Umbilical cord (tissue), 1 donor: ENCODE measurements at regions not wholly inside any gene's neighbourhood (a gene's known extent, or its start where the extent isn't known, plus 50 kb on each side); places are given as distances from the start of the nearest gene placed in this dataset.
"Not testable (repeated sequence)": the region's sequence is repeated elsewhere in the genome, so short reads cannot be mapped to it uniquely, and the experiment has no call there.

Experiments used
- DNase-seq: peaks from one replicate; pipeline ENCODE4 v3.0.0-alpha.2; 2015; ENCODE audit warnings: low spot score

DNA sequence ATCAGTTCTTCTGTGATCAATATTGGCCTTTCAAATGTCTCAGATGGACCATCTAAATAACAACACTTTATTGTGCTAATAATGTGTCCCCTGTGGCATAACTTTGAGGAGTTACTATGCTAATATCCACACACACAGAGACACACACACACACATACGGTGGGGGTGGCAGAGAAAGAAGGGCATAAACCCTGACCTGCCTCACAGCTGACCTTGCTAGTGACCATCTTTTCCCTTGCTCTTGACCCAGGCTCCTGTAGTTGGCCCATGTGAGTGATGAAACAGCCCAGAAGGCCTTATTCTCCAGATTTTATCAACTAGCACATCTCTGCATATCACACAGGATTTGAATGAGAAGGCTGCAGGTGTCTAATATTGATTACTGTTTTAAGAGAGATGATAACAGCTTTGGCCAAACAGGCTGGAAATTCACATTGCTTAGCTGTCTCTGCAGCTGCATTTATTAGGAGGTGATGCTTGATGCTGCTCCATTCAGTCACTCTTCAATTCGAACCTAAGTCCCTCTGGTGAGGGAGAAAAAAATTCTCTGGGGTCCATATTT lies 176.4 kb downstream of the ACTR3 start:
- DNase-seq, result no peak

DNA sequence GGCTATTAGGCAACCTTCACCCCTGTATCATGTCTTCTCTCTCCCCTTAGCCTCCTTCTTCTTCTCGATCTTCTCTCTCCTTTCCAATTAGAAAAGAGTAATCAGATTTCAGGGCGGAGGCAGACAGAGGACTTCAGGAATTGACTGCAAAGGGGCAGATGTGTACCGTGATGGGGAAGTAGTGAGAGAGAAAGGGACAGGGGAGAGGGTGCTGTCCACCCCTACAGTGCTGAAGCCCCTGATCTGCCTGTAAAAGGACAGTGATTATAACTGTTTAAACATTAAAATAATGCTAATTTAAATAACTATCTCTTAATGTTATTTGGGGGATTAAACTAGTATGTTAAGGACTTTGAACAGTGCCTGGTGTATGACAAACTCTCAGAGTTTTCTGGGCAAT lies 178.5 kb downstream of the ACTR3 start:
- no peak for DNase-seq

DNA sequence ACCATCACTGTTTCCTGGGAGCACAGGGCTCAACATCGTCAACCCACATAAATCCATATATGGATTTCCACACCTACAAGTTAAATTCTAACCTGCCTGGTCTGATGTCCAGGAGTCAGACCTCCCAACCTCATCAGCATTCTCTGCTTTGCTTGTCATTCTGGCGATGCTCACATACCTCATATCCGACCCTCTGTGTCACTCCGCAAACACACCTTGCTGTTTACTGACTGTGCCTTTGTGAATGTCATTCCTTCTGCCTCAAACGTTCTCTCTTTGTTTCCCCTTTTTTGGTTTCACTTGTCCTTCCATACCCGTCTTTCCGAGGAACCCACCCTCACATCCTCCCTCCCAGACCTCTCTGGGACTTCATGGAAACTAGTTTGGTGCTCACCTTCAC lies 187.1 kb downstream of the ACTR3 start:
- no peak for DNase-seq

DNA sequence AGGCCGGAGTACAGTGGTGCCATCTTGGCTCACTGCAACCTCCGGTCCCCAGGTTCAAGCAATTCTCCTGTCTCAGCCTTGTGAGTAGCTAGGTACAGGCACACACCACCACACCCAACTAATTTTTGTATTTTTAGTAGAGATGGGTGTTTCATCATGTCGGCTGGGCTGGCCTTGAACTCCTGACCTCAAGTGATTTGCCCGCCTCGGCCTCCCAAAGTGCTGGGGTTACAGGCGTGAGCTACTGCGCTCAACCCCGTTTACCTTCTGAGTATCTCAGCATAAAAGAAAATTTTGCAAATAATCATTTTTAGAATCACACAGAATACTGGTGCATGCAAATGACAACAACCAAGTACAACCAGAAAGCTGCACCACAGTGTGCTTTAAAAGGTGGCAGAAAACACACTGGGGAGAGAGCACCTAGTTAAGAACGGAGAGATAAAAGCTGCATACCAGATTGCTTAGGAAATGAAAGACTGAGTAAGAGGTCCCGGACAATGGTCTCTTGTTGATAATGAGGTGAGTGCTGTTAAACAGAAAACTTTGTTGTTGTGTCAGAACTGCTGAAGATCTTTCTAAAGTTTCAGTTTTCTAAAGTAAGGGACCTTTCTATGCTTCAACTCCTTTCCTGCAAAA lies 189.6 kb downstream of the ACTR3 start:
- DNase-seq, result no peak

DNA sequence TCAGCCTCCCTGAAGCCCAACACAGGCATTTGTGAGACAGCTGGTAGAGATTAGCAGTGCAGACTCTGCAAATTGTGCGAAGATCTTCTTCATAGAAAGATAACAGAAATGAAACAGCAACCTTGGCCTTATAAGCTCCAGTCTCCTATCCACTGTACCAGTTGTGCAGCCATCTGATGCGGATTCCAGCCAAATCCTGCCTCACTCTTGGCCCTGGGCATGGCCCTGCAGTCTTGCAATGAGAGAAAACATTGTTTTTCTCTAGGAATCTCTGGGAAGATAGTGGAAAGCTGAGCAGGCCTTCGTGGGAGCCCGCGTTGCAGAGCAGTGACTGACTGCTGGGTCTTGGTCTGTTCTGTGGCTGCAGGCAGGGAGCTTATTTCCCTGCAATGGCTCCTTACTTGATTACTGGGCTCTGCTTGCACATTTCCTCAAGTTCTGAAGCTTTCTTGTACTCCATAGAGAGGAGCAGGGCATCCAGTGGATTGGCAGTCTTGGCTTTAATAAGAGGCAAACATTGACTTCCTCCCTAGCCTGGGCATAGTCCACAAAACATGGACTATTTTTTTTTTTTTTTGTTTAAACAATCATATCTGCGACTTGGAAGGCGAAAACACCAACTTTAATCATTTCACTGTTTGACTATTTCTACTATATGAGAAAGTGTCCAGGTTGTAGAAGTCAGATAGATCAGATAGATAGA lies 193.0 kb downstream of the ACTR3 start:
- DNase-seq, result peak; percentile 47

DNA sequence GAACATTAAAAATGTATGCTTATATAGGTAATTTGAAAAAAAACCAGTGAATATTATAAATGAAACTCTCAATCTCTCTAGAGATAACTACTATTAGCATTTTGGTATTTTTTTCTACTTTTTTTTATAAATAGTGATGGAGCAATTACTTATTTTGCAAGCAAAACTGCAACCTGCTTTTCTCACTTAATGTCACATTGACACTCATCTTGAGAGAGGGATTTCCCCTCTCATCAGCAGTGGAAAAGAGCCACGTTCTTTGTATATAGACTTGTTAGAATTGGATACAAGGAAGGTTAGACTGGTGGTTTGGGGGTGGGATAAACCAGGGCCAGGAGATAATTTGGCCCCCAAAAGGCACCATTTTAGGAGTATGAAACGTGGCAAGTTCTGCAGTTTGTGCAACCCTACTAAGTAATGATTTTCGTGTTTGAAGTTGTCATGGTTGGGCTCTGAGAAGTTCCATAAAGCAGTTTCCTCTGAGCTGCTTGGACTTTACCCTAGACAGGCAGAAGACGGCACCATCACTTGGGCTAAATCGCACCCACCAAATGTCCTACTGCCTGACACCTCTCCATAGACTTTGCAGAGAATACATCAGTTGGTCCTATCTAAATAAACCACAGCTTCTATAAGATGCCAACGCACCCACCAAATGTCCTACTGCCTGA lies 194.0 kb downstream of the ACTR3 start:
- DNase-seq, result no peak

DNA sequence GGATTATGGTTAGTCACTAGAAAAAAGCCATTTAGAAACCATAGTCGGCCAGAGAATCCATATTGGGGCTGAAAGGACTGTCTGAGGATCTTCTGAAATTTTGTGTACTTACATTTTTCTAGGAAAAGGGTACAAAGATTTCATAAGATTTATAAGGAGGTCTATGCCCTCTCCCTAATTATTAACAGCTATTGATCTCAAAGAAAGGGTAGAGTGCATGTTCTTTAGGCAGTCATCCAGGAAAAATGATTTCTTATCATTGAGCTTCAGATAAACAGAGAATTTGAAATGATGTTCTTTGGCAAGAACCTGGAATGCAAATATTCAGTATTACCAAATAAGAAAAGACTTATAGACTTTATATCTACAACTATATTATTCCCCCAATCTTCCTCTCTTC lies 195.3 kb downstream of the ACTR3 start:
- no peak for DNase-seq

DNA sequence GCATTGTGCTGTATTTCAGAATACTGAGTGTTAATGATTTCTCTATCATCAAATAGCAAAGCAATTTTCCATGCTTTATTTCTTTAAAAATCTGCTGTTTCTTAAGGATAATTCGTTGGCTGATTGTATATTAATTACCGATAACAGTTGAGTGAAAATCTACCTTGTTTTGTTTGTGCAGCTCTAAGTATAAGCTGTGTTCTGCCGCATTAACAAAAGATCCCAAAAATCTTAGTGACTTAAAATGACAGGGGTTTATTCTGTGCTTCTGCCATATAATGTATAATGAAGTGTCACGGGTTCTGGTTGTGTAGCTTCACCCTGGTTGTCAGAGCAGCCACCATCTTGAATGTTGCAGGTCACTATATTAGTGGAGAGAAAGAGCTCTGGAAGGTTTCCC lies 196.1 kb downstream of the ACTR3 start:
- DNase-seq, result no peak

DNA sequence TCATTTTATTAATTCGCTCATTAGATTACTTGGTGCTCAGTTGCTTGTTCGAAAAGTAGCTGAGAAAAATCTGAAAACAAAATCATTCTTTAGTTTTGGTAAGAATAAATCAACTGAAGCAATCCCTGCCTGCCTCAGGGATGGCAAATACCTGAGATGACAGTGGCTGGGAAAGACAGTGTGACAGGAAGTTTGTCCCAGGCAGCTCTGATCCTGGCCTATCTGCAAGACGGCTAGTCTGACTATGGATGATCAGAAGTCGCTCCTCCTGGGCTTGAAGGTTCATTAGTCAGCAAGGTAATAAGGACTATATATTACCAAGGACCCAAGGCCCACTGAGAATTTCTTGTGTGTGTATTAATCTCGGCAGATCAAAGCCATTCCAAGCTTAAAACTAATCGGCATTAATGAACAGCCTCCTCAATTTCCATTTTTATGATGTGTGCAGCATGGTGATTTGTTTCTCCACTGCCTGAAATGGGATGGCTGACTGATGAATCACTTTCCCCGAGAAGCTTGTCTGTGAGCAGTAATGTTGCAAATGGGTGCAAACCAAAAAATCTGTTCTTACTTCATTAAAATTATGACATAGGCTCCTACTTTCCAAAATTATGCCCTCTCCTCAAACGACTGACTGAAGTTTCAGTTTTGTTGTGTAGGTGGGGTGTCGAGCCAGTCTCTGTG lies 199.9 kb downstream of the ACTR3 start:
- DNase-seq, result no peak

DNA sequence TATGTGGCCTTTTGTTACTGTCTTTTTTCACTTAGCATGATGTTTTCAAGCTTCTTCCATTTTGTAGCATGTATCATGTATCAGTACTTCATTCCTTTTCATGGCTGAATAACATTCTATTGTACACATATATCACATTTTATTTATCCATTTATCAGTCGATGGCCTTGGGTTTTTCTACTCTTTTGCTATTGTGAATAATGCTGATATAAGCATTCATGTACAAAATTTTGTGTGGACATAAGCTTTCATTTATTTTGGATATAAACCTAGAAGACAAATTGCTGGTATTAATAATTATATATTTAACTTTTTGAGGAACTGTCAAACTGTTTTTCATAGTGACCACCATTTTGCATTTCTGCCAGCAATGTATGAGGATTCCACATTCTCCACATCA lies 201.1 kb downstream of the ACTR3 start:
- no peak for DNase-seq

DNA sequence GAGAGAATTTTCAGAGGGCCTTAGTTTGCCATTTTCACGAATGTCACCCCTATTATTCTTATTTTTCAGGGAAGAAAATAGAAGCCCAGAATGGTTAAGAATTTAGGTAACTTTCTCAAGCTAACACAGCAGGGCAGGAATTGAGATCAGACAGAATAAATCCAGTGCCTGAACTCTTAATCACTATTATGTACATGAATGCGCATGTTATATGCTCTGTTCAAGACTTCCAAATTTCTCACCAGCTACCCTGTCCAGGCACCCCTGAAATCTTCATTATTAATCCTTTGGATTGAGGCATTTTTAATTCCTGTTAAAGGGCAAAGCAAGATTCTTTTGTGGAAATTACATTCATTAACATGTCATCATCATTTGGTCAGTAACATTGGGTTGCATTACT lies 218.4 kb downstream of the ACTR3 start:
- DNase-seq, result no peak

DNA sequence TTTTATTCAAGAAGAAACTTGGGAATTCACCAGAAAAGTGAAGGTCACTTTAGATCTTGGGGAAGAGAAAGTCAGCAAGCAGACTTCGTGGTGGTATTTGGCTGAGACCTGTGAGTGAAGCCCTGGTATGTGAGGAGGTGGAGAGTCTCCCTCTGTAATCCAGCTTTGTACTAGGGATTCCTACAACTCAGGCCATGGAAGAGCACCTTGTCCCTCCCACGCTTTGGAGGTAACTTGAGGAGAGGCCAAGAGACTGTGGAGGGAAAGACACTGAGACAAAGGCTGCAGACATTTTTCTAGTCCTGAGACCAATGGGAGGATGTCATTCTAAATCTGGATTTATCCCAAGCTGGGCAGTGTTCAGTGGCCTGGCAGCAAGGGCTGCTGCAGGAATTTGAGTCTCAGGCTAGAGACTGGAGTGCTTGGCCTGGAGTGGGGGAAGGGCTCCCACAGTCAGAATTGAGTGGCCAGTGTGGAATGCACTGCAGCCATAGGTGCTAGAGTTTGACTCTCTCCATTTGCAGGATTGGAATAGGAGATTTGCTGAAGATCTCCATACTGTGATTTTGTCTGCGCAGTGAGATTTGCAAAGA lies 219.0 kb downstream of the ACTR3 start:
- DNase-seq, result no peak

DNA sequence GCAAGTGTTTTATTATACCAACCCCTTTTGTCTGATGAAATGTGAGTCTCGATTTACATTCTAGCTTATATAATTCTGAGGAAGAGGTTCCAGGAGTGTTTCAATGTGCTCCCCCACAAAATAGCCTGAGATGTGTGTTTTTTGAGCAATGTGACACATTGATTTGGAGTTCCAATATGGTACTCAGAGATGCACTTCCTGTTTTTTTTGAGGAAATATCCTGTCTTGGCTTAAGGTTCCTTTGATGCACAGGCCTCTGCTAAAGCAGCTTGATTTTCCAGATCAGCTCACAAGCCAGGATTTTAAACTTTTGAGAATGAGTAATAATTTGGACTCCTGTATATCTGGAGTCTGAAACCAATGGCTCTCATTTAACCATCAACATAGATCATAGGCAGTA lies 221.4 kb downstream of the ACTR3 start:
- DNase-seq, result no peak

DNA sequence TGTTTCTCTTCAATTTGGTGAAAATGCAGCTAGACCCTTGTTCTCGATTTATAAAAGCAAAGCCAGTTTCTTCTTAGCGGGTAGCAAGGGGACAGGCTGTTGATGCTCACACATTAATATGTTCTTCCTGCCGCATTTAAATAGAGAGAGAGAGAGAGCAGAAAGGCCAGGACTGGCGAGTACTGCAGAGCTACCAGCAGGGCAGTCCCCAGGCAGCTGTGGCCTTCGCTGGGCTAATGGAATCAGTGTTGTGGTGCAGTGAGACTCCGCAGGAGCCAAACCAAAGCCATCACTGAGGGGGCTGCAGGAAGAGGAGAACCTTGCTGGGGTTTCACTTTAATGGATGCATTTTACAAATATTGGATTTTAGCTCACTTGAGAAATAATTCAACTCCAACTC lies 223.6 kb downstream of the ACTR3 start:
- DNase-seq, result no peak

DNA sequence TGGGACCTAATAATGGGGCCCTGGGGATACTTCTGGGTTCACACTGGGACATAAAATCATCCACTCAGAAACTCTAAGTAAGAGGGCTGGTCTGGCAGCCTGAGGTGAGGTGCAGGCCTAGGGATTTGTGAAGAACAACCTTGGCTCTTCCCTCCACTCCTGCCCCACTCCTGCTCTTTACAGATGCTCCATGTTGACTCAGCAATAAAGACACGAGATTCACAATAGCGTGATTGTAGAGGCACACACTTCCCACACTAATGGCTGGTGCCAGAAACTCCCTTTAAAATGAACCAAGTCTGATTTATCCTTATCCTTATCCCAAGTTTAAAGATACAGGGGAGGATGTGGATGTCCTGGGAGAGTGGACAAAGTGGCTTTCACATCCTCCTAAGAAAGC lies 228.2 kb downstream of the ACTR3 start:
- no peak for DNase-seq

DNA sequence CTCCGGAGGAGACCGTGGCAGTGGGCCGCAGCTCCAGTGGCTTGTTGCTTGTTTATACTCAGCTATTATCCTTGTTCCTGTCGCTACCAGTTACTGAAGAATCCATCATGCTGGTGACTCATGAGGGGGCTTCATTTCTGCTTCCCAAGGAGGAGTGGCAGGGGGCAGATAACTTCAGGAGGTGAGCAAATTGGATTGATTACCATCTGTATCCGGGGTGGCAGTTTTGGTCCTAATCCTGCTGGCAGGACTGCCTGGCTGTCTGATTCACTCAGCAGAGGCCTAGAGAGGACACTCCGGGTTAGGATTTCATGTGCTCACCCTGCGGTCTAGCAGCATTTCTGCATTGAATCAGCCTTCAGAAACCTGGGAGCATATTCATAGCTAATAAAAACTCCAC lies 230.0 kb downstream of the ACTR3 start:
- DNase-seq, result peak; percentile 21

DNA sequence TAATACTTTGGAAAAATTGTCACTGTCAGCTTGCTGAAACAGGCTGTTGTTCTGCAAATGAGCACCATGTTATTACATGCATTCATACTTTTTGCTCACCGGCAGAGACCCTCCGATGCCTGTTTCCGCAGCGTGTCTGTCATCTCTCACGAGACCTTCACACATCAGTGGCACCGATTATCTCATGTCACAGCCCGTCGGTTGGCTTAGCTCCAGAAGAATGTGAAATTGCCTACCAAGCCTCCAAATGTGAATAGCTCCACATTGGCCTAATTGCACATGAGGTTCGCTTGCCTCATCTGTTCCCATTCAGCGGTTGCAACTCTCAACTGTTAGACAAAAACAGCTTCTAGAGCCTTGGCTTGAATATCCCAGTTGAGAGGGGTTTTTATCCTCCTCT lies 233.0 kb downstream of the ACTR3 start:
- DNase-seq, result no peak

DNA sequence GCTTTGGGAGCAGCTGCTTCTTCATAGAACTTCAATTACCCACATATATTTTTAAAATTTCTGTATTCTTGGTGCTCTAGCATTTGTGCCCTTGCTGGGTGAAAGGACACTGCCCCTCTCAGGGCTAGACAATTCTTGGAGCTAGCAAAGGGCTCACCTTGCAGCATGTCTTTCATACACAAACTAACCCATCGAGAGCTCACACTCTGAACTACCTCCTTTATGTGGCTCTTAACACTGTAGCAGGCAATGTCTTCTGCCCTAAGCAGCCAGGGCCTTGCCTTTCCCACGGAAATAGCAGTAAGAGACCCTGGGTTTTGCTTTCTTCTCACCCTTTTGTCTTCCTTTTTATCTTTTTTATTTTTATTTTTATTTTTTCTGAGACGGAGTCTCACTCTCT lies 234.0 kb downstream of the ACTR3 start:
- DNase-seq, result no peak

DNA sequence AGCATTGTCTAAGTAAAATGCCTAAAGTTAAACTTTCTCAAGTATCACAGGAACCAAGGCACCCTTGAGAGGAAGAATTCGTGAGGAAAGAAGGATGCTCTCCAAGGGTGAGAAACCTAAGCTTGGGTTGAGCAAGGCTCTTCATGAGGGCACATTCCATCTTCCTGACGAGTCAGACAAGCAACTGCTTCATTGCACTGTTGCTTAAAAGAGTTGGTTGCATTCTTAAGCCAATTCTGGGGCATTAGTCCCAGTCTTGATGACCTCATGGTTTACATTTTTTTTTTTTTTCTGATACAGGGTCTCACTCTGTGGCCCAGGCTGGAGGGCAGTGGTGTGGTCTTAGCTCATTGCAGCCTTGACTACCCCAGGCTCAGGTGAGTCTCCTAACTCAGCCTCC lies 237.5 kb downstream of the ACTR3 start:
- DNase-seq, result no peak

DNA sequence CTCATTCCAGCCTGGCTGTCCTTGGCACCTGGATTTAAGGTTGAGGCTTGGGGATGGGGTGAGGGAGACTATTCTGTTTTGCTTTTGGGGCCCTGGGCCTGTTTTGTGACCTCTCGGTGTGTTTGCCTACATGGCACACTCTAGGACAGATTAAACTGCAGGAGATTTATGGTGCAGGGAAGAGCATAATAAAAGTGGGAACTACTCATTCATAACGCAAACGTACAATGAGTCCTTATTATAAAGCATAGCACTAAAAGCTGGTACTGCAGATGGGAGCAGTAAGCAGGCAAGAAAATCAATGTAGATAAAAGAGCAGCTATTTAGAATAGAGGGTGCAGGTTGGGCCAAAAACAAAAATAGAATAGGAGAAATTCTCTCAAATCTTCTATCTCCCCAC lies 238.4 kb downstream of the ACTR3 start:
- DNase-seq, result no peak

DNA sequence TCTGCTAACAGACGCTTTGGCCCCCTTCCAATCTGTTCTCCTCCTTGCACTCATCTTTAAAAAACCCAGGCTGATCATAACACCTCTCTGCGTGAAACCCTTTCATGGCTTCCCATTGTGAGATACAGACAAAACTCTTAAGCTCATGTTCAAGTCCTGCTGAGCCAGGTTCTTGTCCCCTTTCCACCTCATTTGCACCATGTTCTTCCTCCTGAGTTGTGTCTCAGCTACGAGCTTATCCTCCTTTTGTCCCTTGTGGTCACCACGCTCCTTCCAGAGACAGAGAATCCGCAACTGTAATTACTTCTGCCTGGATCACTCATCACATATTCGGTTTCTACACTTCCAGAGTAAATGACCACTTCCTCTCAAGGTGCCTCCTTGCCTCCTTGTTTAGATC lies 238.8 kb downstream of the ACTR3 start:
- no peak for DNase-seq

DNA sequence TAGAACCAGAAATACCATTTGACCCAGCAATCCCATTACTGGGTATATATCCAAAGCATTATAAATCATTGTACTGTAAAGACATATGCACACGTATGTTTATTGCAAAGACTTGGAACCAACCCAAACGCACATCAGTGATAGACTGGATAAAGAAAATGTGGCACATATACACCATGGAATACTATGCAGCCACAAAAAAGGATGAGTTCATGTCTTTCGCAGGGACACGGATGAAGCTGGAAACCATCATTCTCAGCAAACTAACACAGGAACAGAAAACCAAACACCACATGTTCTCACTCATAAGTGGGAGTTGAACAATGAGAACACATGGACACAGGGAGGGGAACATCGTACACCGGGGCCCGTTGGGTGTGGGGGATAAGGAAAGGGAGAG lies 242.2 kb downstream of the ACTR3 start:
- DNase-seq, result not testable (repeated sequence)
